Keratinocyte (primary cell): ENCODE measurements at regions not wholly inside any gene's neighbourhood (a gene's known extent, or its start where the extent isn't known, plus 50 kb on each side); places are given as distances from the start of the nearest gene placed in this dataset.

Experiments used
- DNase-seq: peaks from one replicate; pipeline ENCODE4 v3.0.0-alpha.2; 2011; ENCODE audit warnings: low read depth, missing footprints, low spot score
- FAIRE-seq: peaks from 2 replicates; lab custom pipeline; 2011; peaks lifted over from hg19 to GRCh38; lab: Jason Lieb, UNC
- H2AFZ ChIP-seq: 2 replicates; pipeline ENCODE4 v1.6.0; 2012; ENCODE audit warnings: low read length, control low read depth, inconsistent platforms; ENCODE audit not compliant: control insufficient read depth
- H3K27ac ChIP-seq: 2 replicates; pipeline ENCODE4 v1.5.1; 2011; ENCODE audit warnings: low read length; ENCODE audit not compliant: control insufficient read depth, insufficient read depth
- H3K27me3 ChIP-seq: 3 replicates; pipeline ENCODE4 v1.6.0; 2011; ENCODE audit warnings: low read length; ENCODE audit not compliant: control insufficient read depth, insufficient read depth; ENCODE audit errors: extremely low read depth
- H3K36me3 ChIP-seq, 2 experiments: 2 replicates in 1 of 2; 3 replicates in 1 of 2; pipeline ENCODE4 v1.5.1; 2011; ENCODE audit warnings: low read length in 2 of 2, mild to moderate bottlenecking in 1 of 2; ENCODE audit not compliant: control insufficient read depth in 2 of 2, insufficient read depth in 2 of 2; ENCODE audit errors: extremely low read depth in 1 of 2
- H3K4me1 ChIP-seq: 3 replicates; pipeline ENCODE4 v1.5.1; 2011; ENCODE audit warnings: low read length; ENCODE audit not compliant: control insufficient read depth, insufficient read depth; ENCODE audit errors: extremely low read depth
- H3K4me2 ChIP-seq: 3 replicates; pipeline ENCODE4 v1.6.0; 2011; ENCODE audit warnings: low read depth, low read length; ENCODE audit not compliant: control insufficient read depth, insufficient read depth; ENCODE audit errors: extremely low read depth
- H3K4me3 ChIP-seq, 3 experiments: fragments of 200-600 bp in 1 of 3; sonication (generic) in 1 of 3; 2 replicates in 2 of 3; 3 replicates in 1 of 3; pipeline ENCODE4 v1.5.1; 2011 to 2016; ENCODE audit warnings: low read length in 3 of 3, mild to moderate bottlenecking in 3 of 3, control low read depth in 2 of 3, inconsistent platforms in 1 of 3, low read depth in 1 of 3, mixed read lengths in 1 of 3, mixed run types in 1 of 3, moderate library complexity in 1 of 3; ENCODE audit not compliant: control insufficient read depth in 2 of 3, insufficient read depth in 2 of 3; ENCODE audit errors: extremely low read depth in 1 of 3
- H3K79me2 ChIP-seq: 2 replicates; pipeline ENCODE4 v1.6.0; 2012; ENCODE audit warnings: low read length; ENCODE audit not compliant: control insufficient read depth, insufficient read depth
- H3K9ac ChIP-seq: 3 replicates; pipeline ENCODE4 v1.6.0; 2011; ENCODE audit warnings: low read length; ENCODE audit not compliant: control insufficient read depth, insufficient read depth; ENCODE audit errors: extremely low read depth
- H3K9me1 ChIP-seq: 3 replicates; pipeline ENCODE4 v1.6.0; 2011; ENCODE audit warnings: low read length; ENCODE audit not compliant: control insufficient read depth, insufficient read depth; ENCODE audit errors: extremely low read depth
- H3K9me3 ChIP-seq: 2 replicates; pipeline ENCODE4 v1.5.1; 2012; ENCODE audit warnings: low read depth, low read length; ENCODE audit not compliant: control insufficient read depth
- H4K20me1 ChIP-seq: 3 replicates; pipeline ENCODE4 v1.6.0; 2011; ENCODE audit warnings: low read length; ENCODE audit not compliant: control insufficient read depth, insufficient read depth; ENCODE audit errors: extremely low read depth
- EZH2 ChIP-seq: IDR thresholded peaks from one replicate; pipeline ENCODE4 v1.6.1; 2012; ENCODE audit warnings: inconsistent platforms, mild to moderate bottlenecking, low read length, moderate library complexity
- dilution Hi-C: fragments of 300-500 bp; cut with MboI; formaldehyde crosslinking; loops from one replicate; pipeline ENCODE4 v1.7.0; 2020; ENCODE audit warnings: low sequenced_read_pairs; ENCODE audit not compliant: extremely low pct_ligation_motif_present
- TF ChIP-seq, protein P1 (sequence below), 3 experiments: IDR thresholded peaks in 1 of 3; conservative IDR thresholded peaks in 1 of 3; optimal IDR thresholded peaks in 1 of 3; 2 replicates in 2 of 3; 3 replicates in 1 of 3; pipeline versions ENCODE3 to v1.5.1; 2011; ENCODE audit warnings: low read length in 3 of 3, mild to moderate bottlenecking in 3 of 3, moderate library complexity in 2 of 3, control low read depth in 1 of 3, inconsistent platforms in 1 of 3; ENCODE audit not compliant: insufficient read depth in 2 of 3; ENCODE audit errors: extremely low read depth in 1 of 3

GRCh38 chr2:34529965-34530364 lies 930.9 kb upstream of the FAM98A start:
- FAIRE-seq = no peak
- Histone ChIP-seq H2AFZ (no peak overlapping the region), H3K9me3 (no peaks in the 10 kb centered on the region), H3K9me1 (no peaks in the 10 kb centered on the region), H3K4me2 (no peak overlapping the region), H3K27me3 (no peaks in the 10 kb centered on the region), H3K27ac (no peak overlapping the region), H3K36me3 (no peaks in the 10 kb centered on the region), H3K4me1 (no peaks in the 10 kb centered on the region), H4K20me1 (no peaks in the 10 kb centered on the region), H3K9ac (no peak overlapping the region), H3K79me2 (no peaks in the 10 kb centered on the region), H3K4me3 (no peak overlapping the region)
- TF ChIP-seq, protein P1, sequence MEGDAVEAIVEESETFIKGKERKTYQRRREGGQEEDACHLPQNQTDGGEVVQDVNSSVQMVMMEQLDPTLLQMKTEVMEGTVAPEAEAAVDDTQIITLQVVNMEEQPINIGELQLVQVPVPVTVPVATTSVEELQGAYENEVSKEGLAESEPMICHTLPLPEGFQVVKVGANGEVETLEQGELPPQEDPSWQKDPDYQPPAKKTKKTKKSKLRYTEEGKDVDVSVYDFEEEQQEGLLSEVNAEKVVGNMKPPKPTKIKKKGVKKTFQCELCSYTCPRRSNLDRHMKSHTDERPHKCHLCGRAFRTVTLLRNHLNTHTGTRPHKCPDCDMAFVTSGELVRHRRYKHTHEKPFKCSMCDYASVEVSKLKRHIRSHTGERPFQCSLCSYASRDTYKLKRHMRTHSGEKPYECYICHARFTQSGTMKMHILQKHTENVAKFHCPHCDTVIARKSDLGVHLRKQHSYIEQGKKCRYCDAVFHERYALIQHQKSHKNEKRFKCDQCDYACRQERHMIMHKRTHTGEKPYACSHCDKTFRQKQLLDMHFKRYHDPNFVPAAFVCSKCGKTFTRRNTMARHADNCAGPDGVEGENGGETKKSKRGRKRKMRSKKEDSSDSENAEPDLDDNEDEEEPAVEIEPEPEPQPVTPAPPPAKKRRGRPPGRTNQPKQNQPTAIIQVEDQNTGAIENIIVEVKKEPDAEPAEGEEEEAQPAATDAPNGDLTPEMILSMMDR (optimal IDR thresholded peaks at IDR 0.05 in 1 of 3, IDR thresholded peaks at IDR 0.05 in 1 of 3, conservative IDR thresholded peaks at IDR 0.05 in 1 of 3; ENCODE audit: extremely low read depth in 1 of 3, insufficient read depth in 2 of 3, low read length in 3 of 3) = no peak
- no peak for TF ChIP-seq EZH2
- dilution Hi-C loops = no loop called here
- no peak for DNase-seq

- dilution Hi-C loops = no loop called here
- no peak for DNase-seq
- H3K36me3 ChIP-seq = no peaks in the 10 kb centered on the region
Measured at GRCh38 chr2:34523958-34524514, 924.9 kb upstream of the FAM98A start.

More at GRCh38 chr2:34523958-34524514, 924.9 kb upstream of the FAM98A start:
- H3K9me1 ChIP-seq = no peaks in the 10 kb centered on the region
- no peak overlapping the region for H3K9ac ChIP-seq
- no peaks in the 10 kb centered on the region for H3K9me3 ChIP-seq
- H3K4me3 ChIP-seq = no peak overlapping the region
- no peaks in the 10 kb centered on the region for H3K4me1 ChIP-seq
- no peaks in the 10 kb centered on the region for H3K27me3 ChIP-seq
- no peak overlapping the region for H3K4me2 ChIP-seq
- no peak overlapping the region for H3K27ac ChIP-seq
- H3K79me2 ChIP-seq = no peaks in the 10 kb centered on the region
- no peak for TF ChIP-seq EZH2
- TF ChIP-seq, protein P1 (optimal IDR thresholded peaks at IDR 0.05 in 1 of 3, IDR thresholded peaks at IDR 0.05 in 1 of 3, conservative IDR thresholded peaks at IDR 0.05 in 1 of 3; ENCODE audit: extremely low read depth in 1 of 3, insufficient read depth in 2 of 3, low read length in 3 of 3) = no peak
- no peak overlapping the region for H2AFZ ChIP-seq
- H4K20me1 ChIP-seq = no peaks in the 10 kb centered on the region
- FAIRE-seq = peak; percentile 5
